ENCODE measurements at regions not wholly inside any gene's neighbourhood (a gene's known extent, or its start where the extent isn't known, plus 50 kb on each side); places are given as distances from the start of the nearest gene placed in this dataset.

DNA sequence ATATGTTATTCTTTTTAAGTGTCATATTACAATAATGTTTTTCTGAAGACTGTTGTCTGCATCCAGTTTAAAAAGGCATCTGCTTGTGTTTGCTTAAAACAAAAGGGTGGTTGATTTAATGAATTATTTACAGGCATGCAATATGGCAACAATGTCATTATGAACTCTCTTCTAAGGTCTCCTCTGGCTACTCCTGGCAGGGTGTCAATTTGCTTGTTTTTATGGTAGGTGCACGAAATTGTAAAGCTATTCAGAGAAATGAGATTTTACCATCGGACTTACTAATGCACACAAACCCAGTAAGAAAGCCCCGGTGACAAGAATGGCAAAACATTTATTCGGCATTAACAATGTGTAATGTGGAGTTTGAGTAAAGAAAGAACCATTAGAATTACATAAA is 539.8 kb upstream of the ZNF608 start:
- POLR2A ChIA-PET: no interaction called here
- no peak for ATAC-seq
- WGBS (ENCODE audit: missing lambda C conversion rate): 54% methylated on average over 4 of the region's 4 CpGs

DNA sequence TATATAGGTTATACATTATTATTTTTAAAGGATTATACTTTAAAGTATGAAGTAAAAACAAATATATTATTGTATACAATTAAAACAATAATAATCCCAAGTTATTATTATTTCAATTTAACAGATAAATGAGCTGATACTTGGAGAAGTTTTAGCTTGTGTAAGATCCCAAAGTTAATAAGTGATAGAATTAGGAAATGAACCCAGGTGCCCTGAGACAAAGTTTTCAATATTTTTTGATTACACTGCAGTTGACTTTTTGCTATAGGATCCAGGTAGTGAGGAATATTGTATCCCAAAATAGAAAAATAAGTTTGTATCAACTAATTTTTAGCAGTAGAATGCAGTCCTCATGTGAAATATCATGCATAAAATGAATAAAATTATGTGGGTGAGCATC is 543.2 kb upstream of the ZNF608 start:
- Histone ChIP-seq H3K4me3 (no peak overlapping the region), H3K4me1 (no peaks in the 10 kb centered on the region), H3K27ac (no peak overlapping the region), H3K9me3 (no peaks in the 10 kb centered on the region), H3K4me2 (no peak overlapping the region)
- CTCF ChIA-PET: no interaction called here
- TF ChIP-seq EHMT2 (IDR thresholded peaks at IDR 0.05; ENCODE audit: low read depth) (no peak), NPAS2 (CRISPR knock-in tag; IDR thresholded peaks at IDR 0.05; ENCODE audit: borderline replicate concordance) (no peak), MAZ (IDR thresholded peaks at IDR 0.05; ENCODE audit: borderline replicate concordance, low read depth, low read length) (no peak), POLR2AphosphoS2 (conservative IDR thresholded peaks at IDR 0.05; ENCODE audit: low read length) (no peak), HOXB5 (CRISPR knock-in tag; IDR thresholded peaks at IDR 0.05) (no peak), TP53 (CRISPR knock-in tag; IDR thresholded peaks at IDR 0.05) (no peak), HDAC2 (IDR thresholded peaks at IDR 0.05) (no peak), FOSB (CRISPR knock-in tag; IDR thresholded peaks at IDR 0.05) (no peak), SMC3 (IDR thresholded peaks at IDR 0.05) (no peak), GATA3 (IDR thresholded peaks at IDR 0.05; ENCODE audit: borderline replicate concordance) (no peak)
- TF ChIP-seq, protein P1, sequence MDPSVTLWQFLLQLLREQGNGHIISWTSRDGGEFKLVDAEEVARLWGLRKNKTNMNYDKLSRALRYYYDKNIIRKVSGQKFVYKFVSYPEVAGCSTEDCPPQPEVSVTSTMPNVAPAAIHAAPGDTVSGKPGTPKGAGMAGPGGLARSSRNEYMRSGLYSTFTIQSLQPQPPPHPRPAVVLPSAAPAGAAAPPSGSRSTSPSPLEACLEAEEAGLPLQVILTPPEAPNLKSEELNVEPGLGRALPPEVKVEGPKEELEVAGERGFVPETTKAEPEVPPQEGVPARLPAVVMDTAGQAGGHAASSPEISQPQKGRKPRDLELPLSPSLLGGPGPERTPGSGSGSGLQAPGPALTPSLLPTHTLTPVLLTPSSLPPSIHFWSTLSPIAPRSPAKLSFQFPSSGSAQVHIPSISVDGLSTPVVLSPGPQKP (IDR thresholded peaks at IDR 0.05; ENCODE audit: low read depth, low read length): no peak
- TF ChIP-seq, protein P2, sequence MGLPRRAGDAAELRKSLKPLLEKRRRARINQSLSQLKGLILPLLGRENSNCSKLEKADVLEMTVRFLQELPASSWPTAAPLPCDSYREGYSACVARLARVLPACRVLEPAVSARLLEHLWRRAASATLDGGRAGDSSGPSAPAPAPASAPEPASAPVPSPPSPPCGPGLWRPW (IDR thresholded peaks at IDR 0.05): no peak
- TF ChIP-seq, protein P3, sequence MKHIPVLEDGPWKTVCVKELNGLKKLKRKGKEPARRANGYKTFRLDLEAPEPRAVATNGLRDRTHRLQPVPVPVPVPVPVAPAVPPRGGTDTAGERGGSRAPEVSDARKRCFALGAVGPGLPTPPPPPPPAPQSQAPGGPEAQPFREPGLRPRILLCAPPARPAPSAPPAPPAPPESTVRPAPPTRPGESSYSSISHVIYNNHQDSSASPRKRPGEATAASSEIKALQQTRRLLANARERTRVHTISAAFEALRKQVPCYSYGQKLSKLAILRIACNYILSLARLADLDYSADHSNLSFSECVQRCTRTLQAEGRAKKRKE (CRISPR knock-in tag; IDR thresholded peaks at IDR 0.05; ENCODE audit: low read depth): no peak
- TF ChIP-seq, protein P4, sequence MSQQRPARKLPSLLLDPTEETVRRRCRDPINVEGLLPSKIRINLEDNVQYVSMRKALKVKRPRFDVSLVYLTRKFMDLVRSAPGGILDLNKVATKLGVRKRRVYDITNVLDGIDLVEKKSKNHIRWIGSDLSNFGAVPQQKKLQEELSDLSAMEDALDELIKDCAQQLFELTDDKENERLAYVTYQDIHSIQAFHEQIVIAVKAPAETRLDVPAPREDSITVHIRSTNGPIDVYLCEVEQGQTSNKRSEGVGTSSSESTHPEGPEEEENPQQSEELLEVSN (IDR thresholded peaks at IDR 0.05; ENCODE audit: borderline replicate concordance, low read depth): no peak
- TF ChIP-seq, protein P5, sequence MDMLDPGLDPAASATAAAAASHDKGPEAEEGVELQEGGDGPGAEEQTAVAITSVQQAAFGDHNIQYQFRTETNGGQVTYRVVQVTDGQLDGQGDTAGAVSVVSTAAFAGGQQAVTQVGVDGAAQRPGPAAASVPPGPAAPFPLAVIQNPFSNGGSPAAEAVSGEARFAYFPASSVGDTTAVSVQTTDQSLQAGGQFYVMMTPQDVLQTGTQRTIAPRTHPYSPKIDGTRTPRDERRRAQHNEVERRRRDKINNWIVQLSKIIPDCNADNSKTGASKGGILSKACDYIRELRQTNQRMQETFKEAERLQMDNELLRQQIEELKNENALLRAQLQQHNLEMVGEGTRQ (IDR thresholded peaks at IDR 0.05): no peak
- no peak for FAIRE-seq
- POLR2A ChIA-PET: no interaction called here
- no peak for ATAC-seq
- DNase-seq (ENCODE audit: low read depth in 1 of 2, low spot score in 1 of 2): no peak

More for the DNA sequence above, 539.8 kb upstream of the ZNF608 start:
- H3K4me3 ChIP-seq: no peak overlapping the region
- H3K4me1 ChIP-seq: no peaks in the 10 kb centered on the region
- H3K27ac ChIP-seq: no peak overlapping the region
- TF ChIP-seq NPAS2 (CRISPR knock-in tag; IDR thresholded peaks at IDR 0.05; ENCODE audit: borderline replicate concordance) (no peak), MAFK (IDR thresholded peaks at IDR 0.05; ENCODE audit: partially characterized antibody) (no peak), JUN (IDR thresholded peaks at IDR 0.05) (no peak), POLR2AphosphoS2 (conservative IDR thresholded peaks at IDR 0.05; ENCODE audit: low read length) (no peak), HDAC2 (IDR thresholded peaks at IDR 0.05) (no peak), POLR2A (IDR thresholded peaks at IDR 0.05; ENCODE audit: low read length) (no peak), HOXA7 (CRISPR knock-in tag; IDR thresholded peaks at IDR 0.05) (no peak), CBX8 (IDR thresholded peaks at IDR 0.05) (no peak), NFE2L2 (conservative IDR thresholded peaks at IDR 0.05; ENCODE audit: low read length) (no peak)
- TF ChIP-seq, protein P3 (CRISPR knock-in tag; IDR thresholded peaks at IDR 0.05; ENCODE audit: low read depth): no peak
- TF ChIP-seq, protein P6, sequence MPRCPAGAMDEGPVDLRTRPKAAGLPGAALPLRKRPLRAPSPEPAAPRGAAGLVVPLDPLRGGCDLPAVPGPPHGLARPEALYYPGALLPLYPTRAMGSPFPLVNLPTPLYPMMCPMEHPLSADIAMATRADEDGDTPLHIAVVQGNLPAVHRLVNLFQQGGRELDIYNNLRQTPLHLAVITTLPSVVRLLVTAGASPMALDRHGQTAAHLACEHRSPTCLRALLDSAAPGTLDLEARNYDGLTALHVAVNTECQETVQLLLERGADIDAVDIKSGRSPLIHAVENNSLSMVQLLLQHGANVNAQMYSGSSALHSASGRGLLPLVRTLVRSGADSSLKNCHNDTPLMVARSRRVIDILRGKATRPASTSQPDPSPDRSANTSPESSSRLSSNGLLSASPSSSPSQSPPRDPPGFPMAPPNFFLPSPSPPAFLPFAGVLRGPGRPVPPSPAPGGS (IDR thresholded peaks at IDR 0.05): no peak
- no peak overlapping the region for H3K4me2 ChIP-seq
- DNase-seq (ENCODE audit: low read depth in 1 of 2, low spot score in 1 of 2): no peak
- FAIRE-seq: no peak
- no peaks in the 10 kb centered on the region for H3K9me3 ChIP-seq
- CTCF ChIA-PET: no interaction called here
